OCI-LY1 (cell line): ENCODE measurements at regions not wholly inside any gene's neighbourhood (a gene's known extent, or its start where the extent isn't known, plus 50 kb on each side); places are given as distances from the start of the nearest gene placed in this dataset.

ENCODE experiments used
- CTCF ChIP-seq: fragments of 200-600 bp; sonication (generic), shearing (Covaris generic); IDR thresholded peaks from 2 replicates; pipeline ENCODE4 v1.5.1; 2017; ENCODE audit warnings: mild to moderate bottlenecking, antibody characterized with exemption, low read length, moderate library complexity, mixed read lengths
- EZH2 ChIP-seq: fragments of 200-600 bp; sonication (generic), shearing (Covaris generic); IDR thresholded peaks from 2 replicates; pipeline ENCODE4 v1.8.0; 2017; ENCODE audit warnings: borderline replicate concordance, mixed run types, mild to moderate bottlenecking, antibody characterized with exemption, low read length, moderate library complexity, mixed read lengths

- TF ChIP-seq CTCF (no peak), EZH2 (no peak)
These were observed 91.1 kb upstream of the HIVEP1 start for GRCh38 chr6:11921017-11921438.
